ENCODE measurements at regions not wholly inside any gene's neighbourhood (a gene's known extent, or its start where the extent isn't known, plus 50 kb on each side); places are given as distances from the start of the nearest gene placed in this dataset.

- no peak overlapping the region for H3K4me3 ChIP-seq (ENCODE audit: low read length)
- H3K9ac ChIP-seq (ENCODE audit: low read depth, low read length): no peak overlapping the region
- no peaks in the 10 kb centered on the region for H3K36me3 ChIP-seq (ENCODE audit: insufficient read depth, low read length)
- H3K27ac ChIP-seq (ENCODE audit: low read depth, low read length): no peak overlapping the region
- 86% methylated on average over 4 of the region's 4 CpGs for WGBS
- H3K9me3 ChIP-seq (ENCODE audit: insufficient read depth, low read depth, low read length): no peaks in the 10 kb centered on the region
- H3K27me3 ChIP-seq (ENCODE audit: insufficient read depth, low read length): no peaks in the 10 kb centered on the region
- peaks cover 16% of the 10 kb centered on the region; the same call in 1 of the 2 replicates for H3K4me1 ChIP-seq (ENCODE audit: insufficient read depth, low read length)
Measured at GRCh38 chr3:150061288-150062024, 90.8 kb upstream of the PFN2 start.

- Histone ChIP-seq H3K36me3 (ENCODE audit: insufficient read depth, low read length) (no peaks in the 10 kb centered on the region), H3K4me1 (ENCODE audit: insufficient read depth, low read length) (peaks cover 16% of the 10 kb centered on the region; the same call in 1 of the 2 replicates), H3K4me3 (ENCODE audit: low read length) (no peak overlapping the region), H3K27me3 (ENCODE audit: insufficient read depth, low read length) (no peaks in the 10 kb centered on the region), H3K9ac (ENCODE audit: low read depth, low read length) (no peak overlapping the region), H3K27ac (ENCODE audit: low read depth, low read length) (no peak overlapping the region), H3K9me3 (ENCODE audit: insufficient read depth, low read depth, low read length) (no peaks in the 10 kb centered on the region)
- WGBS: 83% methylated on average over 4 of the region's 4 CpGs
Measured at GRCh38 chr3:150059729-150060128, 89.0 kb upstream of the PFN2 start.

DNA sequence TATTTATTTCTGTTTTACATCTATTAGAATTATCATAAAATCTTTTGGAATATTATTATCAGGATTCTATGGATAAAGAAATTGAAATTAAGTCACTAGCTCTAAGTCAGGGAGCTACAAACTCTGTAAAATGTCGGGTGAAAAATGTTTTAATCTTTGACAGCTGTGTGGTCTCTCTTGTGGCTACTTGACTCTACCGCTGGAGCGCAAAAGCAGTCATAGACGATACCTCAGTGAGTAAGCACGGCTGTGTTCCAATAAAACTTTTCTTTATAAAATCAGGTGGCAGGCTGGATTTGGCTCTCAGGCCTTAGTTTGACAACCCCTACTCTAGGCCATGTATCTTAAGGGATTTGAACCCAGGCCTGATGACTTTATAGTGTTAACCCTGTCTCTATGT is 88.5 kb upstream of the PFN2 start:
- H3K36me3 ChIP-seq (ENCODE audit: insufficient read depth, low read length): no peaks in the 10 kb centered on the region
- no peak overlapping the region for H3K4me3 ChIP-seq (ENCODE audit: low read length)
- WGBS: 76% methylated on average over 5 of the region's 5 CpGs
- H3K27me3 ChIP-seq (ENCODE audit: insufficient read depth, low read length): no peaks in the 10 kb centered on the region
- H3K9ac ChIP-seq (ENCODE audit: low read depth, low read length): no peak overlapping the region
- H3K4me1 ChIP-seq (ENCODE audit: insufficient read depth, low read length): peaks cover 16% of the 10 kb centered on the region; the same call in 1 of the 2 replicates
- no peak overlapping the region for H3K27ac ChIP-seq (ENCODE audit: low read depth, low read length)
- H3K9me3 ChIP-seq (ENCODE audit: insufficient read depth, low read depth, low read length): no peaks in the 10 kb centered on the region

DNA sequence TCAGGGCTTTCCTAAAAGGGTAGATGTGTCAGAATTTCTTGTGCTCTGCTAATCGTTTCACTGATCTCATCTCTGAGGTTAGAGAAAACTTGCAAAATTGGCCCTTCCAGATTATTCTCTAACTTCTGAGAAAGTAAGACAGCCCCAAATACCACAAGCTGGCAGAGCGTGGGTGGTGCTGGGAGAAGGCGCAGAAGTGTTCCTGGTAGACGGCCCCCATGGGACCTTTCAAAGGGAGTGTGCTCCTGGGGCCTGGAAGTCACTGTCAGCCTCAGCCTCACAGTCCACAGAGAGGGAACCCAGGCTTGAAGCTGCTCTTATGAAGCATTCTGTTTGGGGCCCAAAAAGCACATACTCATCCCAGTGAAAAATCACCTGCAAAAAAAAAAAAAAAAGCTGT is 86.5 kb upstream of the PFN2 start:
- Histone ChIP-seq H3K9me3 (ENCODE audit: insufficient read depth, low read depth, low read length) (no peaks in the 10 kb centered on the region), H3K4me3 (ENCODE audit: low read length) (no peak overlapping the region), H3K27ac (ENCODE audit: low read depth, low read length) (no peak overlapping the region), H3K36me3 (ENCODE audit: insufficient read depth, low read length) (no peaks in the 10 kb centered on the region), H3K4me1 (ENCODE audit: insufficient read depth, low read length) (peaks cover 16% of the 10 kb centered on the region; the same call in 1 of the 2 replicates), H3K9ac (ENCODE audit: low read depth, low read length) (no peak overlapping the region), H3K27me3 (ENCODE audit: insufficient read depth, low read length) (no peaks in the 10 kb centered on the region)
- WGBS: 92% methylated on average over 4 of the region's 4 CpGs

DNA sequence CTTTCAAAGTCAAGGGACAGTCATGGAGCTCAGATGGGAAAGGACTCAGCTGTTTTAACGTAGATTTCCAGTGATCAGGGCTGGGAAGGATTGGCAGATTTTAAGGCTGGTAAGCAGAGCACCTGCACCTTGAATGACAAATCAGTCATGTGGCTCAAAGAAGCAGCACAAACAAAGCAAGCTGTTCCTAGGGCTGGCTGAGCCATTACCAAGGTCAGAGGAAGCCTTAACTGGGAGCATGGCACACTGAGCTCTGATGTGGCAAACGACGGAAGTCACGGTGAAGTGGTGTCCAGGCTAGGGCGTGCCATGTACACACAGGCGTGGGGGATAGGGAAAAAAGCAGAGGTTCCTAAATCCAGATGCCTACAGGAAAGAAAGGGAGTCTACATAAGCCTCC is 84.6 kb upstream of the PFN2 start:
- H3K4me3 ChIP-seq (ENCODE audit: low read length): no peak overlapping the region
- H3K27ac ChIP-seq (ENCODE audit: low read depth, low read length): no peak overlapping the region
- 84% methylated on average over 6 of the region's 6 CpGs for WGBS
- no peaks in the 10 kb centered on the region for H3K27me3 ChIP-seq (ENCODE audit: insufficient read depth, low read length)
- 0 out of 2 replicates have a peak, but pooled peaks cover 7% of the 10 kb centered on the region for H3K4me1 ChIP-seq (ENCODE audit: insufficient read depth, low read length)
- no peaks in the 10 kb centered on the region for H3K36me3 ChIP-seq (ENCODE audit: insufficient read depth, low read length)
- no peaks in the 10 kb centered on the region for H3K9me3 ChIP-seq (ENCODE audit: insufficient read depth, low read depth, low read length)
- H3K9ac ChIP-seq (ENCODE audit: low read depth, low read length): no peak overlapping the region

DNA sequence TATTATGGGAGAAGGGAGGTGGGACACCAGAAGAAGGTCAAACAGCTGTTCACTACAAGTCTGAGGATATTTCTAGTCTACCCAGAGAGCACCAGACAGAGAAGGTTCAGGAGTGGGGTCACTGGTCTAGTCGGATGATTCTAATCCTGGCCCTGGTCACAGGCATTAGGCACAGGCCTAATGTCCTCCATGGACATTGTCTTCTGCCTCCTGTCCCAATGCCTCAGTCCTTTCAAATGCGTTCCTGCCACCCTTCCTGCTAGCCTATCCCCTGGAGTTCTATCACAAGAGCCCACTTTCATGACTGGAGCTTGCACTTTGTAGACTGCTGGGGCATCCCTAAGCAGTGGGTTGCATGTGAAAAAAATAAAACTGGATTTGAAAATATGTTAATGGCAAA is 83.9 kb upstream of the PFN2 start:
- Histone ChIP-seq H3K9me3 (ENCODE audit: insufficient read depth, low read depth, low read length) (no peaks in the 10 kb centered on the region), H3K9ac (ENCODE audit: low read depth, low read length) (no peak overlapping the region), H3K36me3 (ENCODE audit: insufficient read depth, low read length) (no peaks in the 10 kb centered on the region), H3K4me1 (ENCODE audit: insufficient read depth, low read length) (0 out of 2 replicates have a peak, but pooled peaks cover 3% of the 10 kb centered on the region), H3K4me3 (ENCODE audit: low read length) (no peak overlapping the region), H3K27me3 (ENCODE audit: insufficient read depth, low read length) (no peaks in the 10 kb centered on the region), H3K27ac (ENCODE audit: low read depth, low read length) (no peak overlapping the region)
- 89% methylated on average over 2 of the region's 2 CpGs for WGBS

GRCh38 chr3:150050510-150050909 is 79.8 kb upstream of the PFN2 start:
- WGBS: 95% methylated on average over 25 of the region's 25 CpGs
- H3K27me3 ChIP-seq (ENCODE audit: insufficient read depth, low read length): no peaks in the 10 kb centered on the region
- no peaks in the 10 kb centered on the region for H3K4me1 ChIP-seq (ENCODE audit: insufficient read depth, low read length)
- H3K9ac ChIP-seq (ENCODE audit: low read depth, low read length): no peak overlapping the region
- 0 out of 2 replicates have a peak, but pooled peaks cover under 1% of the 10 kb centered on the region for H3K9me3 ChIP-seq (ENCODE audit: insufficient read depth, low read depth, low read length)
- no peaks in the 10 kb centered on the region for H3K36me3 ChIP-seq (ENCODE audit: insufficient read depth, low read length)
- no peak overlapping the region for H3K4me3 ChIP-seq (ENCODE audit: low read length)
- no peak overlapping the region for H3K27ac ChIP-seq (ENCODE audit: low read depth, low read length)

DNA sequence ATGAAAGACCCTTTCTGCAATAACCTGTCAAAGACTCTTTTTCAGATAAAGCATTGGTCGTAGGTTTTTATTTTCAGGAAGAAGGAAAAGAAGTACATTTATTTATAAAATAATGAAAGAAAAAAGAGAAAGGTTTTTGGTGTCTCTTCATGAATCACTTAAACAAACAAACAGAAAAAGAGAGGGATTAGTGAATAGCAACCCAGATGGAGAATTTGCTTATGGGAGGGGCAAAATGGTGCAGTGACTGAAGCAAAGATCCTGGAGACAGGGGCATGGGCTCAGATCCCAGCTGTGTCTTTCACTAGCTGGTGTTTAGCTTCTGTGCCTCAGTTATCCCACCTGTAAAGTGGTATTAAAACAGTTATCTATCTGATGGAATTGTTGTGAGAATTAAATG is 78.6 kb upstream of the PFN2 start:
- Histone ChIP-seq H3K27me3 (ENCODE audit: insufficient read depth, low read length) (no peaks in the 10 kb centered on the region), H3K4me3 (ENCODE audit: low read length) (no peak overlapping the region), H3K4me1 (ENCODE audit: insufficient read depth, low read length) (no peaks in the 10 kb centered on the region), H3K9me3 (ENCODE audit: insufficient read depth, low read depth, low read length) (0 out of 2 replicates have a peak, but pooled peaks cover 3% of the 10 kb centered on the region), H3K36me3 (ENCODE audit: insufficient read depth, low read length) (no peaks in the 10 kb centered on the region), H3K9ac (ENCODE audit: low read depth, low read length) (no peak overlapping the region), H3K27ac (ENCODE audit: low read depth, low read length) (no peak overlapping the region)
- WGBS: no CpG with 5 or more reads among the region's 1 CpG

DNA sequence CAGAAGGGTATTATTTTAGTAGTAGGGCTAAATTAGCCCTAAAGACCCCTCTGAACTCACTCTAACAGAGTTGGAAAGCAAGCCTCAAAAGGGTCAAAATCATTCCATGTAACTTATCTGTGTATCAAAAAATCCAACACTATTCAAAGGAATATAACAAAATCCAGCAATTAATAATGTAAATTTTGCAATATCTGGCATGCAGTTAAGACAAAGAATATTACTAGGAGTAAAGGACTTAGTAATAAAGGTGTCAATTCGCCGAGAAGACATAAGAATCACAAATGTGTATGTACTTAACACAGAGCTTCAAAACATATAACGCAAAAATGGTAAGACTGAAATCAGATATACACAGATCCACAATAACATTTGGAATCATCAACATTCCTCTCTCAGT is 71.2 kb upstream of the PFN2 start:
- Histone ChIP-seq H3K27ac (ENCODE audit: low read depth, low read length) (no peak overlapping the region), H3K9me3 (ENCODE audit: insufficient read depth, low read depth, low read length) (0 out of 2 replicates have a peak, but pooled peaks cover 7% of the 10 kb centered on the region), H3K4me3 (ENCODE audit: low read length) (no peak overlapping the region), H3K4me1 (ENCODE audit: insufficient read depth, low read length) (peaks cover 4% of the 10 kb centered on the region), H3K36me3 (ENCODE audit: insufficient read depth, low read length) (no peaks in the 10 kb centered on the region), H3K9ac (ENCODE audit: low read depth, low read length) (no peak overlapping the region), H3K27me3 (ENCODE audit: insufficient read depth, low read length) (peaks cover 5% of the 10 kb centered on the region; the same call in 1 of the 2 replicates)
- WGBS: 98% methylated on average over 3 of the region's 3 CpGs

DNA sequence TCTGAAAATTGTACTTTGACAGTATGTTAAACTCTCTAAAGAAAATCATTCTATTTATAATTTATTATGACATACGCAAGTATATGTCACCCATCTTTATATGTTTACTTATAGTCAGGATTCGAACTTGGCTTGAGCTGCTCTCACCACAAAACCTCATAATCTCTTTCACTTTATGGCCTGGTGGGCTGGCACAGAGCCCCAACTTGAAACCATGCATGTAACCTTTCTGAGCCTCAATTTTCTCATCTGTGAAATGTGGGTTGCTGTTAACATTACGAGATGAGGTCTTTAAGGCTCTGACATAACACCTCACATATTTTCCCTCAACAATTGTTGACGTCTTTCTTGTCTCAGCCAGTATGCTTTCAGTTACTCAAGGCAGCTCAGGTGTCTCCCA is 69.4 kb upstream of the PFN2 start:
- Histone ChIP-seq H3K4me3 (ENCODE audit: low read length) (no peak overlapping the region), H3K36me3 (ENCODE audit: insufficient read depth, low read length) (no peaks in the 10 kb centered on the region), H3K27me3 (ENCODE audit: insufficient read depth, low read length) (peaks cover 20% of the 10 kb centered on the region), H3K27ac (ENCODE audit: low read depth, low read length) (no peak overlapping the region), H3K4me1 (ENCODE audit: insufficient read depth, low read length) (peaks cover 17% of the 10 kb centered on the region), H3K9me3 (ENCODE audit: insufficient read depth, low read depth, low read length) (0 out of 2 replicates have a peak, but pooled peaks cover 4% of the 10 kb centered on the region), H3K9ac (ENCODE audit: low read depth, low read length) (no peak overlapping the region)
- WGBS: 81% methylated on average over 4 of the region's 4 CpGs

- H3K36me3 ChIP-seq (ENCODE audit: insufficient read depth, low read length): no peaks in the 10 kb centered on the region
- peaks cover 30% of the 10 kb centered on the region for H3K4me1 ChIP-seq (ENCODE audit: insufficient read depth, low read length)
- H3K9me3 ChIP-seq (ENCODE audit: insufficient read depth, low read depth, low read length): 0 out of 2 replicates have a peak, but pooled peaks cover 4% of the 10 kb centered on the region
- WGBS: 93% methylated on average over 6 of the region's 6 CpGs
- no peak overlapping the region for H3K9ac ChIP-seq (ENCODE audit: low read depth, low read length)
- no peak overlapping the region for H3K27ac ChIP-seq (ENCODE audit: low read depth, low read length)
- no peak overlapping the region for H3K4me3 ChIP-seq (ENCODE audit: low read length)
- peaks cover 32% of the 10 kb centered on the region for H3K27me3 ChIP-seq (ENCODE audit: insufficient read depth, low read length)
Measured at GRCh38 chr3:150038830-150039229, 68.1 kb upstream of the PFN2 start.

Data from HUES64 (cell line).